ENCODE measurements at regions not wholly inside any gene's neighbourhood (a gene's known extent, or its start where the extent isn't known, plus 50 kb on each side); places are given as distances from the start of the nearest gene placed in this dataset.

DNA sequence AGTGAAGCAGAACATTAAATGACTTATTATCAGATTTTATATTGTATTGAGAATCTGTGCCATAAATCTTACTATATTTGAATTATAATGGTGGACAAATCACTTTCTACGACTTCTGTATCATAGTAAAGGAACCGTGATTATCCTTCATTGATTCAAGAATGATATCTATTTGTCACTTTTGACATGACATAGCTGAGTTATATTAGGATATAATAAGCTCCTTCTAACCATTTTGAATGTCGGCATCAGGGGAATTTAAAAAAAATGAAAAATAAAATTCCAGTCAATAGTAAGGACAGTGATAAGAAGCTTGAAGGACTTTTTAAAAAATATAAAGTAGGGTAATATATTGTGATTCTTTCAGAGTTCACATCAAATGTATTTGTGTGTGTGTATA is 338.9 kb upstream of the ACO1 start:
- TF ChIP-seq, protein P1, sequence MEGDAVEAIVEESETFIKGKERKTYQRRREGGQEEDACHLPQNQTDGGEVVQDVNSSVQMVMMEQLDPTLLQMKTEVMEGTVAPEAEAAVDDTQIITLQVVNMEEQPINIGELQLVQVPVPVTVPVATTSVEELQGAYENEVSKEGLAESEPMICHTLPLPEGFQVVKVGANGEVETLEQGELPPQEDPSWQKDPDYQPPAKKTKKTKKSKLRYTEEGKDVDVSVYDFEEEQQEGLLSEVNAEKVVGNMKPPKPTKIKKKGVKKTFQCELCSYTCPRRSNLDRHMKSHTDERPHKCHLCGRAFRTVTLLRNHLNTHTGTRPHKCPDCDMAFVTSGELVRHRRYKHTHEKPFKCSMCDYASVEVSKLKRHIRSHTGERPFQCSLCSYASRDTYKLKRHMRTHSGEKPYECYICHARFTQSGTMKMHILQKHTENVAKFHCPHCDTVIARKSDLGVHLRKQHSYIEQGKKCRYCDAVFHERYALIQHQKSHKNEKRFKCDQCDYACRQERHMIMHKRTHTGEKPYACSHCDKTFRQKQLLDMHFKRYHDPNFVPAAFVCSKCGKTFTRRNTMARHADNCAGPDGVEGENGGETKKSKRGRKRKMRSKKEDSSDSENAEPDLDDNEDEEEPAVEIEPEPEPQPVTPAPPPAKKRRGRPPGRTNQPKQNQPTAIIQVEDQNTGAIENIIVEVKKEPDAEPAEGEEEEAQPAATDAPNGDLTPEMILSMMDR (IDR thresholded peaks at IDR 0.05) = no peak
- TF ChIP-seq POLR2A (IDR thresholded peaks at IDR 0.05) (no peak), EP300 (IDR thresholded peaks at IDR 0.05) (no peak)

All from ovary (tissue), 3 donors.